ENCODE measurements at regions not wholly inside any gene's neighbourhood (a gene's known extent, or its start where the extent isn't known, plus 50 kb on each side); places are given as distances from the start of the nearest gene placed in this dataset.

DNA sequence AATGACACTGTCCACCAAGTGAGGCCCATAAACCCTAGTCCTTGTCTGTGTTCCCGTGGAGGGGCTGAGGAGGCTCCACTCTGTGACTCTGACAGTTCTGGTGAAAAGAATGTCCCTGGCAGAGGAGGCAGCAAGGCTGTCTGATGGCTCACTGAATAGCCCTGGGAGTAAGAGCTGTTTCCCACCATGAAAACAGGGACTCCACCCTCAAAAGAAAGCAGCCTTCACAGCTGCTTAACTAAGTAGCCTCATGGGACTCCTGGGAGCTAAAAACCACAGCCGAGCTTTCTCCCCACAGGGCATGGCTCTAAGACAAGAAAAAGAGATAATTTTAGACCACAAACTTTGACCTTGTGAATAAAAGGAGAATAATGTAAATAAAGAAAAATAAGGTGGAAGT is 135.1 kb upstream of the FRY start:
- DNase-seq (ENCODE audit: low read depth): peak; percentile 96

DNA sequence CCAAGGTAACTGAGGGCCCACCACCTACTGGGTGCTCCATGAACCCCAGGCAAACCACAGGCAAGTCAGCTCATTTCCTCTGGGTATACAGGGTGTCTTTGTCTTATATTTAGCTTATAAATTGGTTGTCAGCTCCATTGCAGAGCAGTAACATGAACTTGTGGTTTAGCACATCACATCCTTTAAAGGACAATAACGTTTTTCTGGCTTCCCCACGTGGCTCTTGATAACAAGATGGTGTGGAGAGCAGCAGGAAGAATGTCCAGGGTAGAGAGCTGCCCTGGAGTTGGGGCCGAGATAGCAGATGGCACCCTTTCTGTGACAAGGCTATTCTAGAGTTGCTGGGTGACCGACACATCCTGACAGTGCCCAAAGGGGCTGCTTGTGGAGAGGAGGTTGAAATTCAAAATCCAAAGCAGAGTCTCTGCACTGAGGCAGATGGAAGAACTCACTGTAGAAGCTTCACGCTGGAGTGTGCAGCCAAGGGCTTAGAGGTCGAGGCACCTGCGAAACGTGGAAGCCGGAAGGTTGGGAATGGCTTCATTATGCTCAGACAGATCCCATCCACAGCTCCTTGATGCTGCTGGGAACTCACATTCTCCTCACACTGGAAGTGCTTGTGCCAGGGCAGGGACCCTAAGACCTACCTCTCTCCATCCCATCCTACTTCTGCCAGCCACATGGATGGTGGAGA is 133.0 kb upstream of the FRY start:
- no peak for DNase-seq (ENCODE audit: low read depth)

DNA sequence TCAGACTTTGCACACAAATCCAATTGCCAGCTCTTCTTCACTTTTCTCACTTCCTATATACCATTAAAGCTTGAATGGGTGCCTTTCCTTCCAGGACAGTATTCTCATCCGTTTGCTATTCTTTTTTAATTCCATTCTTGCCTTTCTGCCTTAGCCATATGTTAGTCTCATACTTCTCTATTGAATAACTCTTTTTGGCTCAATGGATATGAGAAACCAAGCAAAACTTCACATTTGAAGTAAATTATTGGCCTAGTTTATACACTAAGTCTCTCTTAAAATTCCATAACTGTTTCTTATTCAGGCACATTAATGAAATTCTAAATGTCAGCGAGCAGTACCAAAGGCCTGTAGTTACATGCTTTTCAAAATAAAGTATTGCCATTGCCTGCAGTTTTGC is 129.6 kb upstream of the FRY start:
- no peak for DNase-seq (ENCODE audit: low read depth)

DNA sequence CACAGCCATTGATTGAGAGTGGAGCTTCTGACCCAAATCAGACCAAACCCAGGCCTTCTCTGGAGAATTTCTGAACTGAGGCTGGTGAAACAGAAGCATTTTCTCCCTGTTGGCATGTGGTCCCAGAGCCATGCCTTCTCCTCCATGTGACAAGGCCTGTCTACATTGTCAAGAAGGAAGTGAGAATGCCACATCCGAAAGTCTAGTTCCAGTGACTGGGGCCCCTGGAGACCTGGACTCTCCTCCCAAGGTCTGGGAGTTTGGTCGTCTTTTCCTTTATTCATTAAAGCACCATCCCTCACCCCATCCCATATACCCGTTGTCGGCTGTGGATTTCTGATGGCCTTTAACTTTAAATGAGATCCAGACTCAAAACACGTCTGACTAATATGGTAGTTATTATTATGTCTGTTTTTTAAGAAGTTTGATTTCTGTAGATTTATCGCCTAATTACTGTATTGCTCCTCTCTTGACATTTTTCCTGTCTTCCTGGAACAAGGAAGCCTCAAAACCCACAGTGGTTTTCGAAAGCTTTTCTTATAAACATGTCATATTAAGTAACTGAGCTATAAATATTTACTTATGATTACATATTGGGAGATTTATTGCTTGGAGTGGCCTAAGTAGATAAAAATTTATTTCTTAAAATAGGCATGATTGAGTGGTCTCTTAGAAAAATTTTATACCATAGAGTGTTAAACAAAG is 128.3 kb upstream of the FRY start:
- DNase-seq (ENCODE audit: low read depth): no peak

GRCh38 chr13:31904941-31905824 is 126.4 kb upstream of the FRY start:
- peak; percentile 27 for DNase-seq (ENCODE audit: low read depth)

DNA sequence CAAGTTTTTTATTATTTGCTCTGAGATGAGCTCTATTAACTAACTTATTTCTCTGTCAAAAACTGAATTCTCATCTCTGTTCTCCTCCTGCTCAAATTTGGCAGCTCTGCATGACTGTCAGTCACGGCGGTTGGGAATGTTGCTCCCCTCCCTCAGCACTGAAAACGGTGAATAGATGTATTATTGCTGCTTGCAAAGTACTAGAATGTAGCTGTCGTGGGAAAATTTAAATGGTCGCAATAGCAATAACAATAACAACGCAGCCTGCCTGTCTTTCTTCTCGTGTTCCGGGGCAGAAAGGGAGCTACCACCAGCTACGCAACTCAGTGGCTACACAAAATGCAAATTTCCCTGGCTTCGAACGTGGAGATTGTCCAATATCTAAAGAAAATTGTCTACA is 125.6 kb upstream of the FRY start:
- no peak for DNase-seq (ENCODE audit: low read depth)

- peak; percentile 62 for DNase-seq (ENCODE audit: low read depth)
Observed at GRCh38 chr13:31908696-31909411, 122.7 kb upstream of the FRY start.

- DNase-seq (ENCODE audit: low read depth): peak; percentile 65
Observed at GRCh38 chr13:31909864-31910551, 121.6 kb upstream of the FRY start.

DNA sequence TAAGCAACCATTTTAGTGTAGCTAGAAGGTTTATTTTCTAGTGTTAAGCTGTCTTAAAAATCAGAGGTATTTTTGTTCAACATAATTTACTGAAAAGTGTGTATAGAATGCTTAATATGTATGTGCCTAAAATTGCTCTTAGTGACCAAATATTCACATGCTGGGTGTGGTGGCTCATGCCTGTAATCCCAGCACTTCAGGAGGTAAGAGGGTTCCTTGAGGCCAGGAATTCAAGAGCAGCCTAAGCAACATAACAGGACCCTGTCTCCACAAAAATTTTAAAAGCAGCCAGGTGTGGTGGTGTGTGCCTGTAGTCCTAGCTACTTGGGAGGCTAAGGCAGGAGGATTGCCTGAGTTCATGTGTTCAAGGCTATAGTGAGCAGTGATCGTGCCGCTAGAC is 120.9 kb upstream of the FRY start:
- no peak for DNase-seq (ENCODE audit: low read depth)

DNA sequence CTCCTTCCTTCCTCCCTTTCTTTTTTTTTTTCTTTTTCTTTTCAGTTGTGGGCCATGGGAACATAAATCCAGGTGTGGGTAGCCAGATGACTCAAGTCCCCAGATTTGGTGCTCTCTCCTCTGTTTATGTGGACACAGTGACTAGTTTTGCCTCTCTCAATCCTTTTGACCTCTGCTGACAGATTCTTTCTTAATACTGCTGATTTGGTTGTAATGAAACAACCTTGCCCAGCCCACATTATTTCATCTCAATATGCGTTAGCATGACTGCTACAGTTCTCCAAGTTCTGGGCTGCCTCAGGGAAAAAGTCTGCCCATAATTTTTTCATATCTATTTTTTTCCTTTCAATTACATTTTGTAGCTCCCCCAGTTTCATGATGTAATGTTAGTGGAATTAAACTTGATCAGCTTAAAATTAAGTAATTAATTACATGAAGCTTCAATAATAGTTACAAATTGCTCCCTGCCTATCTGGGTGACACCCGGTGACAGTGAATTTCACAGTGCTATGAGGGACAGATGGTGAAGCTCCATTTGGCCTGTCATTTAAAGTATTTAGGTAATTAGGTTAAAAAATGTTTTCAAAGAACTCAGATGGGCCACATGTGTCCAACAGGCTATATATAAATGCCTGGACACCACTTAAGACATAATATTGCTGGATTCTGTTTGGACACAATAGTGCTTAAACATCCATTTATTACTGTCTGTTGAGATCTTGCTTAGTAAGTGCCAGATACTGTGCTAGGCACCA is 118.8 kb upstream of the FRY start:
- DNase-seq (ENCODE audit: low read depth): no peak

GRCh38 chr13:31913459-31913858 is 118.1 kb upstream of the FRY start:
- peak; percentile 26 for DNase-seq (ENCODE audit: low read depth)

- DNase-seq (ENCODE audit: low read depth): no peak
Observed at GRCh38 chr13:31914843-31915242, 116.7 kb upstream of the FRY start.

GRCh38 chr13:31918707-31919106 is 112.9 kb upstream of the FRY start:
- no peak for DNase-seq (ENCODE audit: low read depth)

GRCh38 chr13:31919241-31919640 is 112.3 kb upstream of the FRY start:
- DNase-seq (ENCODE audit: low read depth): no peak

DNA sequence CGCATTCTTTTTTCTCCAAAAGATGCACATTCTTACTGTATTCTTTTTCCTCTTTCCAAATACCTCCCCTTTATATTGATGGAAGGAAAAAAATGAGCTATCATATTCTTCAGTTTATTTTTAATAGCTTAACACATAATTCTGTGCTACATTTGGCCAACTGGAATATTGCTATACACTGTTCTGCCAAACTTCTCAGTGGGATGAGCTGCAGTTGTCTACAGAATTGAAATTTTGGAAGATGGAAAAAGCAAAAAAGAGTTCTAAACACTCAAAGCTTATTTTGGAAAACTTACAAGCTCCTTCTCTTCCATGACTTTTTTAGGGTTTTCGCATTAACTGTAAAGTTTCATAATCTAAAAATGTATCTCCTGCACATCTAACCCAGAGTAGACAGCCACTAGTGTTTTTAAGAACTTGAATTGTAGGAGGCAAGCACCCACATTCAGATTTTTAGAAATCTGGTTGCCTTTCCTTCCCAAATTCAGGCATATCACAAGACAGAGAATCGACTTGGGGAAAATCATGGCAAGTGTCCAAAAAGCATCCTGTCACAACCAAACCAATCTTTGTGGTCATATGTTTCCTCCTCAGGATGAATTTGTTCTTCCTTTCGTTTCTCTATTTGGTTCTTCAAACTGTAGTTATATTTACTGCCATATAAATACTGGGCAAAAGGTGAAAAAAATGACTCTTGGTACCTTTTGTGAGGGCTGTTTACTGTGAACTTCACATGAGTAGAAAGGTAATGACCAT is 111.4 kb upstream of the FRY start:
- peak; percentile 31 for DNase-seq (ENCODE audit: low read depth)

GRCh38 chr13:31920727-31921100 is 110.9 kb upstream of the FRY start:
- no peak for DNase-seq (ENCODE audit: low read depth)

DNA sequence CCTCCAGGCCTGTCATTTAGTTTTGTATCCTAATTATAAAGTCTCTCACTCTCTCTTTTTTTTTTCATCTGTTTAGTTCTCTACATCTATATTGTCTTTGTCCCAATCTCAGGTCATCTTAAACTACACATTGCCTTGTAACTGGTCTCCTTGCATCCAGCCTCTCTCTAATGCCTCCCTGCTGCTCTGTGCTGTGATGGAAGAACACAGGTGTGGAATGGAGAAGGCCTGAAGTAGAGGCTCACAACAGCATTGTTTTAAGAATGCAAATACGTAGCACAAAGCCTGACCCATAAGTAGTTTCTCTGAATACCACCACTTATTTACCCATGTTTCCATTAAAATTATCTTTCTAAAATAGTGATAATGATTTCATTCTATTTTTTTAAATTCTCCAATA is 108.8 kb upstream of the FRY start:
- no peak for DNase-seq (ENCODE audit: low read depth)

GRCh38 chr13:31923134-31923763 is 108.3 kb upstream of the FRY start:
- no peak for DNase-seq (ENCODE audit: low read depth)

DNA sequence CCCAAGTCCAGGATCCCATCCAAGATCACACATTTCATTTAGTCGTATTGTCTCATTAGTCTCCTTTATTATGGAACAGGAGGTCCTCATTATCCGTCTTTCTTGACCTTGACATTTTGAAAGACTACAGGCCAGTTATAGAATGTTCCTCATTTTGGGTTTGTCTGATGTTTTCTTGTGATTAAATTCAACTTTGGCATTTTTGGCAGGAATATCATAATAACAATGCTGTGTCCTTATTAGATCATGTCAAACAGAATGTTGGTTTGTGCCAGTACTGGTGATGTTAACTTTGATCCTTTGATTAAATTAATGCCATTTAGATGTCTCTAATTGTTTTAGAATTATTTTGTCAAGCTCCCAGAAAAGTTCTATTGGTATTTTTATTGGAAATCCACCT is 106.5 kb upstream of the FRY start:
- no peak for DNase-seq (ENCODE audit: low read depth)
